WTC11 (cell line): ENCODE measurements at regions not wholly inside any gene's neighbourhood (a gene's known extent, or its start where the extent isn't known, plus 50 kb on each side); places are given as distances from the start of the nearest gene placed in this dataset.
A peak's percentile ranks its signal among the peaks of the same experiment; 100 is the strongest.

Experiments
- ATAC-seq: fragments of 200-7000 bp; cut with Tn5 transposase; 2 replicates; pipeline ENCODE4 v1.10.0; 2021; ENCODE audit warnings: mild to moderate bottlenecking, moderate library complexity
- CTCF ChIA-PET: fragments of 300-600 bp; sonication (Branson Sonifier 250); formaldehyde crosslinking; loops from one replicate; lab custom pipeline; 2021; ENCODE audit warnings: antibody characterized with exemption; lab: Charles Lee
- POLR2A ChIA-PET: fragments of 350-600 bp; sonication (Branson Sonifier 250); formaldehyde crosslinking; loops from one replicate; lab custom pipeline; 2021; ENCODE audit warnings: antibody characterized with exemption; lab: Charles Lee
- DNase-seq: peaks from one replicate; pipeline ENCODE4 v3.0.0; 2021; ENCODE audit warnings: low spot score
- H3K27ac Mint-ChIP-seq: 2 replicates; pipeline ENCODE4 v1.8.0; 2021; ENCODE audit warnings: mixed read lengths
- H3K27me3 Mint-ChIP-seq: 2 replicates; pipeline ENCODE4 v1.8.0; 2021; ENCODE audit warnings: low read depth, mild to moderate bottlenecking, moderate library complexity, mixed read lengths
- H3K36me3 Mint-ChIP-seq: 2 replicates; pipeline ENCODE4 v1.8.0; 2021; ENCODE audit warnings: mixed read lengths
- H3K4me1 Mint-ChIP-seq: 2 replicates; pipeline ENCODE4 v1.8.0; 2022; ENCODE audit warnings: mixed read lengths
- H3K4me3 Mint-ChIP-seq: 2 replicates; pipeline ENCODE4 v1.8.0; 2021; ENCODE audit warnings: mild to moderate bottlenecking, moderate library complexity, mixed read lengths
- H3K9me3 Mint-ChIP-seq: 2 replicates; pipeline ENCODE4 v1.8.0; 2021; ENCODE audit warnings: mixed read lengths
- ATF1 ChIP-seq: sonication (generic); formaldehyde crosslinking; IDR thresholded peaks from 2 replicates; pipeline ENCODE4 v1.8.1; 2023; ENCODE audit warnings: mild to moderate bottlenecking, moderate library complexity, missing genetic modification reagents
- CREB1 ChIP-seq: sonication (generic); formaldehyde crosslinking; IDR thresholded peaks from 2 replicates; pipeline ENCODE4 v1.8.0; 2023; ENCODE audit warnings: mild to moderate bottlenecking, missing genetic modification reagents
- ESRRA ChIP-seq: sonication (generic); formaldehyde crosslinking; IDR thresholded peaks from 2 replicates; pipeline ENCODE4 v1.8.1; 2022; ENCODE audit warnings: mild to moderate bottlenecking, missing genetic modification reagents, borderline replicate concordance
- MXD4 ChIP-seq: fragments of 250-450 bp; sonication (Bioruptor Pico); IDR thresholded peaks from 2 replicates; pipeline ENCODE4 v1.8.0; 2021; ENCODE audit warnings: mild to moderate bottlenecking, moderate library complexity, borderline replicate concordance
- MYBL2 ChIP-seq: sonication (generic); formaldehyde crosslinking; IDR thresholded peaks from 2 replicates; pipeline ENCODE4 v1.8.1; 2023; ENCODE audit warnings: mild to moderate bottlenecking, moderate library complexity, missing genetic modification reagents
- NFE2L1 ChIP-seq: sonication (generic); formaldehyde crosslinking; IDR thresholded peaks from 2 replicates; pipeline ENCODE4 v1.8.1; 2023; ENCODE audit warnings: missing genetic modification reagents
- OVOL2 ChIP-seq: fragments of 250-450 bp; sonication (Bioruptor Pico); IDR thresholded peaks from 2 replicates; pipeline ENCODE4 v1.9.0; 2021; ENCODE audit warnings: mild to moderate bottlenecking, borderline replicate concordance
- PRRX2 ChIP-seq: fragments of 250-450 bp; sonication (Bioruptor Pico); IDR thresholded peaks from 2 replicates; pipeline ENCODE4 v1.8.0; 2021; ENCODE audit warnings: mild to moderate bottlenecking
- RORB ChIP-seq: fragments of 250-450 bp; sonication (Bioruptor Pico); IDR thresholded peaks from 2 replicates; pipeline ENCODE4 v1.9.0; 2021; ENCODE audit warnings: mild to moderate bottlenecking
- SMAD4 ChIP-seq: sonication (generic); formaldehyde crosslinking; IDR thresholded peaks from 2 replicates; pipeline ENCODE4 v1.8.0; 2022; ENCODE audit warnings: mild to moderate bottlenecking, missing genetic modification reagents
- TEAD1 ChIP-seq: sonication (generic); formaldehyde crosslinking; IDR thresholded peaks from 2 replicates; pipeline ENCODE4 v1.8.0; 2022; ENCODE audit warnings: mild to moderate bottlenecking, missing genetic modification reagents
- TP53 ChIP-seq: sonication (generic); formaldehyde crosslinking; IDR thresholded peaks from 2 replicates; pipeline ENCODE4 v1.8.1; 2023; ENCODE audit warnings: mild to moderate bottlenecking, missing genetic modification reagents
- ZNF416 ChIP-seq: fragments of 250-450 bp; sonication (Bioruptor Pico); IDR thresholded peaks from 2 replicates; pipeline ENCODE4 v1.9.0; 2021; ENCODE audit warnings: mild to moderate bottlenecking, inconsistent platforms
- ZNF423 ChIP-seq: fragments of 250-450 bp; sonication (Bioruptor Pico); IDR thresholded peaks from 2 replicates; pipeline ENCODE4 v2.1.2; 2022; ENCODE audit warnings: mild to moderate bottlenecking, moderate library complexity
- TF ChIP-seq, protein P1 (sequence below): sonication (generic); formaldehyde crosslinking; IDR thresholded peaks from 2 replicates; pipeline ENCODE4 v1.8.1; 2022; ENCODE audit warnings: mild to moderate bottlenecking, missing genetic modification reagents, moderate library complexity, borderline replicate concordance
- TF ChIP-seq, protein P2 (sequence below): sonication (generic); formaldehyde crosslinking; IDR thresholded peaks from 2 replicates; pipeline ENCODE4 v1.8.1; 2022; ENCODE audit warnings: low read depth, mild to moderate bottlenecking, moderate library complexity, missing genetic modification reagents, borderline replicate concordance
- TF ChIP-seq, protein P3 (sequence below): sonication (generic); formaldehyde crosslinking; IDR thresholded peaks from 2 replicates; pipeline ENCODE4 v1.8.1; 2023; ENCODE audit warnings: mild to moderate bottlenecking, missing genetic modification reagents, moderate library complexity
- TF ChIP-seq, protein P4 (sequence below): sonication (generic); formaldehyde crosslinking; IDR thresholded peaks from 2 replicates; pipeline ENCODE4 v1.8.0; 2023; ENCODE audit warnings: mild to moderate bottlenecking, missing genetic modification reagents
- TF ChIP-seq, protein P5 (sequence below): sonication (generic); formaldehyde crosslinking; IDR thresholded peaks from 2 replicates; pipeline ENCODE4 v1.8.1; 2023; ENCODE audit warnings: mild to moderate bottlenecking, missing genetic modification reagents, moderate library complexity
- TF ChIP-seq, protein P6 (sequence below): sonication (generic); formaldehyde crosslinking; IDR thresholded peaks from 2 replicates; pipeline ENCODE4 v1.8.0; 2022; ENCODE audit warnings: mild to moderate bottlenecking, missing genetic modification reagents
- TF ChIP-seq, protein P7 (sequence below): sonication (generic); formaldehyde crosslinking; IDR thresholded peaks from 2 replicates; pipeline ENCODE4 v1.8.0; 2023; ENCODE audit warnings: missing genetic modification reagents
- TF ChIP-seq, protein P8 (sequence below): sonication (generic); formaldehyde crosslinking; IDR thresholded peaks from 2 replicates; pipeline ENCODE4 v1.8.1; 2022; ENCODE audit warnings: missing genetic modification reagents, borderline replicate concordance
- TF ChIP-seq, protein P9 (sequence below): sonication (generic); formaldehyde crosslinking; IDR thresholded peaks from 2 replicates; pipeline ENCODE4 v1.8.1; 2023; ENCODE audit warnings: mild to moderate bottlenecking, moderate library complexity, missing genetic modification reagents

DNA sequence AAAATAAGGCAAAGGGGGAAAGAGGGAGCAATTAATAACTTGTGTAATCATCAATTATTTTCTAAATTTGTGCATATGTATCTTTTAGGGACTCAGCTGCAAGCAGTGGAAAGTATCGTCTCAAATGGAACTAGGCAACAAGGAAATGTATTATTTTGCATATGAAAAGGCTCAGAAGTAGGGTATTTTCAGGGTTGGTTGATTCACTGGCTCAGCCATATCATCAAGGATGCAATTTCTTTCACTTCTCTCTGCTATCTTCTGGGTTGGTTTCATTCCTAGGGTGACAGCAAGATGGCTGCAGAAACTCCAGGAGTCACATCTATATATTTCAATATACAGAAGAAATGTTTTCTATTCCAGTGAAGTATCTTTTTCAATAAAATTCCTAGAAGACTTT lies 509.8 kb downstream of the DMAC1 start (continued):
- TF ChIP-seq, protein P1, sequence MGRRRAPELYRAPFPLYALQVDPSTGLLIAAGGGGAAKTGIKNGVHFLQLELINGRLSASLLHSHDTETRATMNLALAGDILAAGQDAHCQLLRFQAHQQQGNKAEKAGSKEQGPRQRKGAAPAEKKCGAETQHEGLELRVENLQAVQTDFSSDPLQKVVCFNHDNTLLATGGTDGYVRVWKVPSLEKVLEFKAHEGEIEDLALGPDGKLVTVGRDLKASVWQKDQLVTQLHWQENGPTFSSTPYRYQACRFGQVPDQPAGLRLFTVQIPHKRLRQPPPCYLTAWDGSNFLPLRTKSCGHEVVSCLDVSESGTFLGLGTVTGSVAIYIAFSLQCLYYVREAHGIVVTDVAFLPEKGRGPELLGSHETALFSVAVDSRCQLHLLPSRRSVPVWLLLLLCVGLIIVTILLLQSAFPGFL (CRISPR knock-in tag) = no peak
- TF ChIP-seq MXD4 = no peak
- TF ChIP-seq, protein P2, sequence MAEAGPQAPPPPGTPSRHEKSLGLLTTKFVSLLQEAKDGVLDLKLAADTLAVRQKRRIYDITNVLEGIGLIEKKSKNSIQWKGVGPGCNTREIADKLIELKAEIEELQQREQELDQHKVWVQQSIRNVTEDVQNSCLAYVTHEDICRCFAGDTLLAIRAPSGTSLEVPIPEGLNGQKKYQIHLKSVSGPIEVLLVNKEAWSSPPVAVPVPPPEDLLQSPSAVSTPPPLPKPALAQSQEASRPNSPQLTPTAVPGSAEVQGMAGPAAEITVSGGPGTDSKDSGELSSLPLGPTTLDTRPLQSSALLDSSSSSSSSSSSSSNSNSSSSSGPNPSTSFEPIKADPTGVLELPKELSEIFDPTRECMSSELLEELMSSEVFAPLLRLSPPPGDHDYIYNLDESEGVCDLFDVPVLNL (CRISPR knock-in tag) = no peak
- TF ChIP-seq TEAD1 (CRISPR knock-in tag) = no peak
- no peak for TF ChIP-seq PRRX2
- TF ChIP-seq, protein P3, sequence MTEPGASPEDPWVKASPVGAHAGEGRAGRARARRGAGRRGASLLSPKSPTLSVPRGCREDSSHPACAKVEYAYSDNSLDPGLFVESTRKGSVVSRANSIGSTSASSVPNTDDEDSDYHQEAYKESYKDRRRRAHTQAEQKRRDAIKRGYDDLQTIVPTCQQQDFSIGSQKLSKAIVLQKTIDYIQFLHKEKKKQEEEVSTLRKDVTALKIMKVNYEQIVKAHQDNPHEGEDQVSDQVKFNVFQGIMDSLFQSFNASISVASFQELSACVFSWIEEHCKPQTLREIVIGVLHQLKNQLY (CRISPR knock-in tag) = no peak
- TF ChIP-seq SMAD4 (CRISPR knock-in tag) = no peak
- TF ChIP-seq, protein P4, sequence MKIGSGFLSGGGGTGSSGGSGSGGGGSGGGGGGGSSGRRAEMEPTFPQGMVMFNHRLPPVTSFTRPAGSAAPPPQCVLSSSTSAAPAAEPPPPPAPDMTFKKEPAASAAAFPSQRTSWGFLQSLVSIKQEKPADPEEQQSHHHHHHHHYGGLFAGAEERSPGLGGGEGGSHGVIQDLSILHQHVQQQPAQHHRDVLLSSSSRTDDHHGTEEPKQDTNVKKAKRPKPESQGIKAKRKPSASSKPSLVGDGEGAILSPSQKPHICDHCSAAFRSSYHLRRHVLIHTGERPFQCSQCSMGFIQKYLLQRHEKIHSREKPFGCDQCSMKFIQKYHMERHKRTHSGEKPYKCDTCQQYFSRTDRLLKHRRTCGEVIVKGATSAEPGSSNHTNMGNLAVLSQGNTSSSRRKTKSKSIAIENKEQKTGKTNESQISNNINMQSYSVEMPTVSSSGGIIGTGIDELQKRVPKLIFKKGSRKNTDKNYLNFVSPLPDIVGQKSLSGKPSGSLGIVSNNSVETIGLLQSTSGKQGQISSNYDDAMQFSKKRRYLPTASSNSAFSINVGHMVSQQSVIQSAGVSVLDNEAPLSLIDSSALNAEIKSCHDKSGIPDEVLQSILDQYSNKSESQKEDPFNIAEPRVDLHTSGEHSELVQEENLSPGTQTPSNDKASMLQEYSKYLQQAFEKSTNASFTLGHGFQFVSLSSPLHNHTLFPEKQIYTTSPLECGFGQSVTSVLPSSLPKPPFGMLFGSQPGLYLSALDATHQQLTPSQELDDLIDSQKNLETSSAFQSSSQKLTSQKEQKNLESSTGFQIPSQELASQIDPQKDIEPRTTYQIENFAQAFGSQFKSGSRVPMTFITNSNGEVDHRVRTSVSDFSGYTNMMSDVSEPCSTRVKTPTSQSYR (CRISPR knock-in tag) = no peak

DNA sequence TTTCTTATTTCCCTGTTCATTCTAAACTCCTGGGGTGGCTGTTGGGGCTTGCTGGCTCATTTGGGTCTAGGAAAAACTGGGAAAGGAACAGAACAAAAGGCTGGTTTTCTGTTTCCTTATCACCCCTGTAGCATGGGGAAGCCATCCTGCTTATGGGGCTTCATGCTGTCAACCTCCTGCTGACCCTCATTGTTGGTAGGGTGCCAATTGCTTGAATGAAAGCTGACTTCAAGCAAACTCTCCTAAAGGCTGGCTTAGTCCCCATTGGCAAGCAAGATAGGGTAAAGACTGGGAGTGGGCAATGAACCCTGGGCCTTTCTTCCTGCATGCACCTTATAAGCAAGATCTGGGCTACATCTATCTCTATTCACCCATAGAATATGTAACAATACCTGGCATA lies 511.6 kb downstream of the DMAC1 start:
- Mint-ChIP-seq H3K4me1 (peaks cover 51% of the 10 kb centered on the region), H3K4me3 (no peak overlapping the region), H3K27me3 (no peaks in the 10 kb centered on the region), H3K27ac (no peak overlapping the region), H3K9me3 (no peaks in the 10 kb centered on the region), H3K36me3 (peaks cover 3% of the 10 kb centered on the region; the same call in 1 of the 2 replicates)
- no peak for DNase-seq
- POLR2A ChIA-PET = no interaction called here
- TF ChIP-seq NFE2L1 (CRISPR knock-in tag) = no peak
- TF ChIP-seq ZNF416 (CRISPR knock-in tag) = no peak
- TF ChIP-seq ZNF423 (CRISPR knock-in tag) = 0 out of 2 replicates have a peak, but pooled peaks have one; percentile 21
- no peak for ATAC-seq
- CTCF ChIA-PET = no interaction called here

DNA sequence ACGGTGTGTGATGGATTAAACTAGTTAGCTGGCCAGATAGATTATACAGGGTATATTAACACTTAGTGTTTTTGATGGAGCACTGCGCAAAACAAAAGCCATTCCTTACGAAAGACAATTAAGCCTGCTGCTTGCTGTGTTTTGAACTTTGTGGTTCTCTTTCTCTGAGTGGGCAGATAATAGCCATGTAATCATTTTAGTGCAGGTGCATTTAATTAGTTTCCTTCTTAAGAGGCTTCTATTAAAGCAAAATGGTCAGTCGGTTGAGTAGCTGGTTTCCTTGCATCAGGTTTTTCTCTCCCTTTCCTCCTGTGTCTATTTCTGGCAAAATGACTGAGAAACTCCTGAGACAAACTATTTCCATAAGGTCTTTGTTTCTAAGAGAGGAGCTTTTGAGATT lies 512.5 kb downstream of the DMAC1 start:
- H3K36me3 Mint-ChIP-seq = peaks cover 10% of the 10 kb centered on the region; the same call in 1 of the 2 replicates
- no peaks in the 10 kb centered on the region for H3K27me3 Mint-ChIP-seq
- H3K4me3 Mint-ChIP-seq = no peak overlapping the region
- H3K9me3 Mint-ChIP-seq = peaks cover 8% of the 10 kb centered on the region
- ATAC-seq (no peak), DNase-seq (no peak)
- no peak overlapping the region for H3K27ac Mint-ChIP-seq
- H3K4me1 Mint-ChIP-seq = peaks cover 51% of the 10 kb centered on the region
- ChIA-PET POLR2A (no interaction called here), CTCF (no interaction called here)
- TF ChIP-seq MYBL2 (CRISPR knock-in tag) = no peak
- TF ChIP-seq, protein P5, sequence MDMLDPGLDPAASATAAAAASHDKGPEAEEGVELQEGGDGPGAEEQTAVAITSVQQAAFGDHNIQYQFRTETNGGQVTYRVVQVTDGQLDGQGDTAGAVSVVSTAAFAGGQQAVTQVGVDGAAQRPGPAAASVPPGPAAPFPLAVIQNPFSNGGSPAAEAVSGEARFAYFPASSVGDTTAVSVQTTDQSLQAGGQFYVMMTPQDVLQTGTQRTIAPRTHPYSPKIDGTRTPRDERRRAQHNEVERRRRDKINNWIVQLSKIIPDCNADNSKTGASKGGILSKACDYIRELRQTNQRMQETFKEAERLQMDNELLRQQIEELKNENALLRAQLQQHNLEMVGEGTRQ (CRISPR knock-in tag) = no peak
- TF ChIP-seq, protein P6, sequence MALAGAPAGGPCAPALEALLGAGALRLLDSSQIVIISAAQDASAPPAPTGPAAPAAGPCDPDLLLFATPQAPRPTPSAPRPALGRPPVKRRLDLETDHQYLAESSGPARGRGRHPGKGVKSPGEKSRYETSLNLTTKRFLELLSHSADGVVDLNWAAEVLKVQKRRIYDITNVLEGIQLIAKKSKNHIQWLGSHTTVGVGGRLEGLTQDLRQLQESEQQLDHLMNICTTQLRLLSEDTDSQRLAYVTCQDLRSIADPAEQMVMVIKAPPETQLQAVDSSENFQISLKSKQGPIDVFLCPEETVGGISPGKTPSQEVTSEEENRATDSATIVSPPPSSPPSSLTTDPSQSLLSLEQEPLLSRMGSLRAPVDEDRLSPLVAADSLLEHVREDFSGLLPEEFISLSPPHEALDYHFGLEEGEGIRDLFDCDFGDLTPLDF (CRISPR knock-in tag) = no peak
- no peak for TF ChIP-seq CREB1 (CRISPR knock-in tag)
- no peak for TF ChIP-seq RORB (CRISPR knock-in tag)
- TF ChIP-seq, protein P7, sequence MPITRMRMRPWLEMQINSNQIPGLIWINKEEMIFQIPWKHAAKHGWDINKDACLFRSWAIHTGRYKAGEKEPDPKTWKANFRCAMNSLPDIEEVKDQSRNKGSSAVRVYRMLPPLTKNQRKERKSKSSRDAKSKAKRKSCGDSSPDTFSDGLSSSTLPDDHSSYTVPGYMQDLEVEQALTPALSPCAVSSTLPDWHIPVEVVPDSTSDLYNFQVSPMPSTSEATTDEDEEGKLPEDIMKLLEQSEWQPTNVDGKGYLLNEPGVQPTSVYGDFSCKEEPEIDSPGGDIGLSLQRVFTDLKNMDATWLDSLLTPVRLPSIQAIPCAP (CRISPR knock-in tag) = no peak
- TF ChIP-seq, protein P8, sequence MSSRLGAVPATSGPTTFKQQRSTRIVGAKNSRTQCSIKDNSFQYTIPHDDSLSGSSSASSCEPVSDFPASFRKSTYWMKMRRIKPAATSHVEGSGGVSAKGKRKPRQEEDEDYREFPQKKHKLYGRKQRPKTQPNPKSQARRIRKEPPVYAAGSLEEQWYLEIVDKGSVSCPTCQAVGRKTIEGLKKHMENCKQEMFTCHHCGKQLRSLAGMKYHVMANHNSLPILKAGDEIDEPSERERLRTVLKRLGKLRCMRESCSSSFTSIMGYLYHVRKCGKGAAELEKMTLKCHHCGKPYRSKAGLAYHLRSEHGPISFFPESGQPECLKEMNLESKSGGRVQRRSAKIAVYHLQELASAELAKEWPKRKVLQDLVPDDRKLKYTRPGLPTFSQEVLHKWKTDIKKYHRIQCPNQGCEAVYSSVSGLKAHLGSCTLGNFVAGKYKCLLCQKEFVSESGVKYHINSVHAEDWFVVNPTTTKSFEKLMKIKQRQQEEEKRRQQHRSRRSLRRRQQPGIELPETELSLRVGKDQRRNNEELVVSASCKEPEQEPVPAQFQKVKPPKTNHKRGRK = no peak
- TF ChIP-seq ZNF416 (CRISPR knock-in tag) = no peak
- no peak for TF ChIP-seq ESRRA (CRISPR knock-in tag)
- no peak for TF ChIP-seq ATF1 (CRISPR knock-in tag)
- TF ChIP-seq, protein P9, sequence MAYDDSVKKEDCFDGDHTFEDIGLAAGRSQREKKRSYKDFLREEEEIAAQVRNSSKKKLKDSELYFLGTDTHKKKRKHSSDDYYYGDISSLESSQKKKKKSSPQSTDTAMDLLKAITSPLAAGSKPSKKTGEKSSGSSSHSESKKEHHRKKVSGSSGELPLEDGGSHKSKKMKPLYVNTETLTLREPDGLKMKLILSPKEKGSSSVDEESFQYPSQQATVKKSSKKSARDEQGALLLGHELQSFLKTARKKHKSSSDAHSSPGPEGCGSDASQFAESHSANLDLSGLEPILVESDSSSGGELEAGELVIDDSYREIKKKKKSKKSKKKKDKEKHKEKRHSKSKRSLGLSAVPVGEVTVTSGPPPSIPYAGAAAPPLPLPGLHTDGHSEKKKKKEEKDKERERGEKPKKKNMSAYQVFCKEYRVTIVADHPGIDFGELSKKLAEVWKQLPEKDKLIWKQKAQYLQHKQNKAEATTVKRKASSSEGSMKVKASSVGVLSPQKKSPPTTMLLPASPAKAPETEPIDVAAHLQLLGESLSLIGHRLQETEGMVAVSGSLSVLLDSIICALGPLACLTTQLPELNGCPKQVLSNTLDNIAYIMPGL (CRISPR knock-in tag) = no peak
- no peak for TF ChIP-seq TP53 (CRISPR knock-in tag)
- no peak for TF ChIP-seq OVOL2
- no peak for TF ChIP-seq PRRX2
